ENCODE measurements at regions not wholly inside any gene's neighbourhood (a gene's known extent, or its start where the extent isn't known, plus 50 kb on each side); places are given as distances from the start of the nearest gene placed in this dataset.

DNA sequence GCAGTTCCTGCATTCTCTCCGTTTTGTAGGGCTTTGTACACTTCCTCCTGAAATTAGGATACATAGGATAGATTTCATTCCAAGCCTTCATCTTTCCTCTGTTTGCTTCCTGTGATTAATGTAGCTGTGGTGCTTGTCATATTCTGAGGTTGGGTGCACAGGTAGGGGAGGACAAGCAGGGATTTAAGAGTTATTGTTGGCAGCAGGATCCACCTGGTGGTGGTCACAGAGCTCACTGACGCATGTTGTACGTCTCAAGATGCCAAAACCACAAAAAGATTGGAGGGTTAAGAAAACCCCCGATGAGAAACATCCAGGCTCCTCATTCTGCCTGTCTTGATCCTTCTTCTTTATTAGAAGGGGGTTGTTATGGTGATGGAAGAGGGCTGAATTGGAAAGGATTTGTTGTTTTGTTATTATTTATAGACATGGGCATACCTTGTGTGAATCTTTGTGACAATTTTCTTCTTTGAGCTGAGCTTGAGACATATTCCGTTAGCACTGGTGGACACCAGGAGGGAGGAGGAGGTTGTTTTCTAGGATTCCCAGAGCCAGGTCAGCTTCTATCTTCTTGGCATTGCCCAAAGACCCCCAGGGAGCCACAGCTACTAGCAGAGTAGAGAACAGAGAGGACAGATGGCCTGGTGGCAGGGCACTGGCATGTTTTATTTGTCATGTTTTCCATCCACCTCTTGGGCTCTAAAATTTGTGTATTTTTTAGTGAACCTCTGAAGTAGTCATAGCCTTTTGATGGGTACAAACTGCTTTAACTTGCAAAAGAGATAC is 57.7 kb upstream of the LARS2 start:
- TF ChIP-seq, protein P1, sequence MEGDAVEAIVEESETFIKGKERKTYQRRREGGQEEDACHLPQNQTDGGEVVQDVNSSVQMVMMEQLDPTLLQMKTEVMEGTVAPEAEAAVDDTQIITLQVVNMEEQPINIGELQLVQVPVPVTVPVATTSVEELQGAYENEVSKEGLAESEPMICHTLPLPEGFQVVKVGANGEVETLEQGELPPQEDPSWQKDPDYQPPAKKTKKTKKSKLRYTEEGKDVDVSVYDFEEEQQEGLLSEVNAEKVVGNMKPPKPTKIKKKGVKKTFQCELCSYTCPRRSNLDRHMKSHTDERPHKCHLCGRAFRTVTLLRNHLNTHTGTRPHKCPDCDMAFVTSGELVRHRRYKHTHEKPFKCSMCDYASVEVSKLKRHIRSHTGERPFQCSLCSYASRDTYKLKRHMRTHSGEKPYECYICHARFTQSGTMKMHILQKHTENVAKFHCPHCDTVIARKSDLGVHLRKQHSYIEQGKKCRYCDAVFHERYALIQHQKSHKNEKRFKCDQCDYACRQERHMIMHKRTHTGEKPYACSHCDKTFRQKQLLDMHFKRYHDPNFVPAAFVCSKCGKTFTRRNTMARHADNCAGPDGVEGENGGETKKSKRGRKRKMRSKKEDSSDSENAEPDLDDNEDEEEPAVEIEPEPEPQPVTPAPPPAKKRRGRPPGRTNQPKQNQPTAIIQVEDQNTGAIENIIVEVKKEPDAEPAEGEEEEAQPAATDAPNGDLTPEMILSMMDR (IDR thresholded peaks at IDR 0.05): no peak
- TF ChIP-seq POLR2A (IDR thresholded peaks at IDR 0.05): no peak

Measured in breast epithelium (tissue), 3 donors.